GM12878 (cell line): ENCODE measurements at regions not wholly inside any gene's neighbourhood (a gene's known extent, or its start where the extent isn't known, plus 50 kb on each side); places are given as distances from the start of the nearest gene placed in this dataset.

Experiments used
- ATAC-seq: fragments of 200-7000 bp; cut with Tn5 transposase; 3 replicates; pipeline ENCODE4 v1.9.1; 2020; ENCODE audit warnings: mild to moderate bottlenecking, moderate library complexity
- BruUV-seq: library from RNA; stranded (reverse); fragments of 400-500 nt; replicated peaks from 2 replicates; lab custom pipeline; 2021; lab: Mats Ljungman, UMichigan
- CTCF ChIA-PET: fragments of 300-600 bp; sonication (Branson Sonifier 250); formaldehyde crosslinking; extraction: SDS; loops from one replicate; lab custom pipeline; 2021; ENCODE audit warnings: inconsistent platforms; lab: Yijun Ruan, JAX
- POLR2A ChIA-PET: fragments of 350-600 bp; formaldehyde crosslinking; extraction: SDS; loops from one replicate; lab custom pipeline; 2021; ENCODE audit warnings: inconsistent platforms; lab: Charles Lee
- RAD21 ChIA-PET: fragments of 300-600 bp; sonication (Branson Sonifier 250); formaldehyde crosslinking; loops from one replicate; lab custom pipeline; 2023; ENCODE audit warnings: antibody characterized with exemption; ENCODE audit not compliant: unreplicated experiment; lab: Charles Lee
- SMC1A ChIA-PET: fragments of 300-600 bp; sonication (Branson Sonifier 250); formaldehyde crosslinking; loops from one replicate; lab custom pipeline; 2023; ENCODE audit not compliant: unreplicated experiment, uncharacterized antibody; lab: Charles Lee
- DNase-seq: peaks from one replicate; pipeline ENCODE4 v3.0.0-alpha.2; 2011; ENCODE audit warnings: low read depth, low spot score
- FAIRE-seq: peaks from 3 replicates; lab custom pipeline; 2011; peaks lifted over from hg19 to GRCh38; lab: Jason Lieb, UNC
- H2AFZ ChIP-seq: 2 replicates; pipeline ENCODE4 v1.6.0; 2011; ENCODE audit warnings: low read depth, low read length, control low read depth; ENCODE audit not compliant: control insufficient read depth
- H3K27ac ChIP-seq: 2 replicates; pipeline ENCODE4 v1.5.1; 2011; ENCODE audit warnings: control low read depth; ENCODE audit not compliant: control insufficient read depth, insufficient read depth
- H3K27me3 ChIP-seq, 2 experiments: replicated peaks in 1 of 2; 2 replicates each; pipeline versions ENCODE4 v1.6.0 to v1.6.1; 2011; ENCODE audit warnings: low read length in 1 of 2; ENCODE audit not compliant: control insufficient read depth in 2 of 2, insufficient read depth in 2 of 2
- H3K36me3 ChIP-seq, 2 experiments: 2 replicates each; pipeline ENCODE4 v1.5.1; 2011; ENCODE audit warnings: low read length in 1 of 2; ENCODE audit not compliant: control insufficient read depth in 2 of 2, insufficient read depth in 2 of 2
- H3K4me1 ChIP-seq: 2 replicates; pipeline ENCODE4 v1.6.1; 2011; ENCODE audit warnings: mild to moderate bottlenecking, low read length, moderate library complexity, mixed read lengths; ENCODE audit not compliant: control insufficient read depth, insufficient read depth
- H3K4me2 ChIP-seq: 2 replicates; pipeline ENCODE4 v1.6.0; 2011; ENCODE audit warnings: control low read depth; ENCODE audit not compliant: control insufficient read depth, insufficient read depth
- H3K4me3 ChIP-seq: fragments of 200-600 bp; sonication (generic); 2 replicates; pipeline ENCODE4 v1.5.1; 2016
- H3K79me2 ChIP-seq: 2 replicates; pipeline ENCODE4 v1.6.0; 2011; ENCODE audit warnings: low read length; ENCODE audit not compliant: control insufficient read depth, insufficient read depth
- H3K9ac ChIP-seq: 2 replicates; pipeline ENCODE4 v1.8.0; 2011; ENCODE audit warnings: low read length, control low read depth, mixed read lengths; ENCODE audit not compliant: control insufficient read depth, insufficient read depth
- H3K9me3 ChIP-seq: replicated peaks from 3 replicates; pipeline ENCODE4 v1.5.1; 2011; ENCODE audit warnings: mild to moderate bottlenecking, low read length; ENCODE audit not compliant: control insufficient read depth, insufficient read depth
- H4K20me1 ChIP-seq: 2 replicates; pipeline ENCODE4 v1.6.0; 2011; ENCODE audit not compliant: control insufficient read depth, insufficient read depth
- GABPA ChIP-seq: IDR thresholded peaks from 2 replicates; pipeline ENCODE4 v1.6.1; 2014; ENCODE audit warnings: antibody characterized with exemption, low read depth, mild to moderate bottlenecking, inconsistent platforms
- HCFC1 ChIP-seq: fragments of 150-350 bp; IDR thresholded peaks from 2 replicates; pipeline ENCODE4 v1.6.1; 2014; ENCODE audit warnings: low read length
- MTA3 ChIP-seq: IDR thresholded peaks from 2 replicates; pipeline ENCODE4 v1.6.1; 2012; ENCODE audit warnings: low read length, inconsistent platforms, borderline replicate concordance
- RAD21 ChIP-seq: IDR thresholded peaks from 2 replicates; pipeline ENCODE4 v1.6.1; 2011; ENCODE audit warnings: mild to moderate bottlenecking, low read depth, low read length, moderate library complexity; ENCODE audit not compliant: insufficient read depth
- TARDBP ChIP-seq: IDR thresholded peaks from 2 replicates; pipeline ENCODE4 v1.6.1; 2016; ENCODE audit warnings: borderline replicate concordance
- TCF12 ChIP-seq: IDR thresholded peaks from 2 replicates; pipeline ENCODE4 v1.6.1; 2011; ENCODE audit warnings: low read depth, mild to moderate bottlenecking, low read length
- ZBED1 ChIP-seq: IDR thresholded peaks from 2 replicates; pipeline ENCODE4 v1.6.1; 2016; ENCODE audit warnings: borderline replicate concordance
- ZZZ3 ChIP-seq: IDR thresholded peaks from 2 replicates; pipeline ENCODE4 v1.6.1; 2011; ENCODE audit warnings: low read depth; ENCODE audit not compliant: control insufficient read depth, insufficient read length
- WGBS: methylation state at CpG from one replicate; pipeline ENCODE4 v1.1.6; 2016; ENCODE audit warnings: low lambda C conversion rate; ENCODE audit not compliant: insufficient replicate concordance, insufficient coverage; ENCODE audit errors: missing lambda C conversion rate; 5-methylcytosine and 5-hydroxymethylcytosine counted together
- in situ Hi-C: fragments of 300-500 bp; cut with MboI; formaldehyde crosslinking; loops from 9 replicates; pipeline ENCODE4 v1.14.3; 2018; ENCODE audit warnings: mixed read lengths
- intact Hi-C: fragments of 100-400 bp; cut with micrococcal nuclease; formaldehyde crosslinking; loops from one replicate; pipeline ENCODE4 v1.14.2; 2022; ENCODE audit not compliant: unreplicated experiment
- TF ChIP-seq, protein P1 (sequence below): fragments of 450-650 bp; IDR thresholded peaks from 2 replicates; pipeline ENCODE4 v1.6.1; 2016; ENCODE audit warnings: mild to moderate bottlenecking, moderate library complexity, borderline replicate concordance

DNA sequence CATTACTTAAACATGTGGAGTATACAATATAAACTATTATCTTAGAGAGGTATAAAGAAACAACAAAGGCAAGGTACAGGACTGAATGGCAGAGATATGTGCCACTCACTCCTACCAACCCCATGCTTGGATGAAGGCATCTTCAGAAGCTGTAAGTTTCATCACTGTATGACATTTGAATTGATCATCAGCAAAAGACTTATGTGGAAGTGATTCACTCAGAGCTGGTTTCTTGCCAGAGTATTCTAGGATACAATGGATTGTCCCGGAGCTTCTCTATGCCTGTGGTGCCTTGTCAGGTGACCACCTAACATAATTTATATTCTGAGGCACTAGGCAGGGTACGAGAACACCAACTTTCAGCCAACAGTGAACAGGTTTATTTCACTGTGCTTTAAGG, 392.2 kb downstream of the PPP1R2C start:
- Histone ChIP-seq H3K27ac (no peak overlapping the region), H4K20me1 (no peaks in the 10 kb centered on the region), H3K4me3 (no peak overlapping the region), H3K4me2 (no peak overlapping the region), H3K9ac (no peak overlapping the region), H3K27me3 (no peaks in the 10 kb centered on the region), H2AFZ (no peak overlapping the region), H3K79me2 (no peaks in the 10 kb centered on the region), H3K4me1 (no peaks in the 10 kb centered on the region), H3K9me3 (no peaks in the 10 kb centered on the region), H3K36me3 (no peaks in the 10 kb centered on the region)
- DNase-seq = no peak
- ChIA-PET RAD21 (no interaction called here), SMC1A (no interaction called here), CTCF (no interaction called here), POLR2A (no interaction called here)
- no peak for ATAC-seq
- FAIRE-seq = no peak
- no TSS peak for BruUV-seq
- WGBS = 0% methylated on average over 2 of the region's 2 CpGs
- intact Hi-C loops = no loop called here
- TF ChIP-seq HCFC1 = no peak
- TF ChIP-seq, protein P1, sequence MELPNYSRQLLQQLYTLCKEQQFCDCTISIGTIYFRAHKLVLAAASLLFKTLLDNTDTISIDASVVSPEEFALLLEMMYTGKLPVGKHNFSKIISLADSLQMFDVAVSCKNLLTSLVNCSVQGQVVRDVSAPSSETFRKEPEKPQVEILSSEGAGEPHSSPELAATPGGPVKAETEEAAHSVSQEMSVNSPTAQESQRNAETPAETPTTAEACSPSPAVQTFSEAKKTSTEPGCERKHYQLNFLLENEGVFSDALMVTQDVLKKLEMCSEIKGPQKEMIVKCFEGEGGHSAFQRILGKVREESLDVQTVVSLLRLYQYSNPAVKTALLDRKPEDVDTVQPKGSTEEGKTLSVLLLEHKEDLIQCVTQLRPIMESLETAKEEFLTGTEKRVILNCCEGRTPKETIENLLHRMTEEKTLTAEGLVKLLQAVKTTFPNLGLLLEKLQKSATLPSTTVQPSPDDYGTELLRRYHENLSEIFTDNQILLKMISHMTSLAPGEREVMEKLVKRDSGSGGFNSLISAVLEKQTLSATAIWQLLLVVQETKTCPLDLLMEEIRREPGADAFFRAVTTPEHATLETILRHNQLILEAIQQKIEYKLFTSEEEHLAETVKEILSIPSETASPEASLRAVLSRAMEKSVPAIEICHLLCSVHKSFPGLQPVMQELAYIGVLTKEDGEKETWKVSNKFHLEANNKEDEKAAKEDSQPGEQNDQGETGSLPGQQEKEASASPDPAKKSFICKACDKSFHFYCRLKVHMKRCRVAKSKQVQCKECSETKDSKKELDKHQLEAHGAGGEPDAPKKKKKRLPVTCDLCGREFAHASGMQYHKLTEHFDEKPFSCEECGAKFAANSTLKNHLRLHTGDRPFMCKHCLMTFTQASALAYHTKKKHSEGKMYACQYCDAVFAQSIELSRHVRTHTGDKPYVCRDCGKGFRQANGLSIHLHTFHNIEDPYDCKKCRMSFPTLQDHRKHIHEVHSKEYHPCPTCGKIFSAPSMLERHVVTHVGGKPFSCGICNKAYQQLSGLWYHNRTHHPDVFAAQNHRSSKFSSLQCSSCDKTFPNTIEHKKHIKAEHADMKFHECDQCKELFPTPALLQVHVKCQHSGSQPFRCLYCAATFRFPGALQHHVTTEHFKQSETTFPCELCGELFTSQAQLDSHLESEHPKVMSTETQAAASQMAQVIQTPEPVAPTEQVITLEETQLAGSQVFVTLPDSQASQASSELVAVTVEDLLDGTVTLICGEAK = no peak
- TF ChIP-seq TCF12 = no peak
- TF ChIP-seq ZZZ3 = no peak
- no peak for TF ChIP-seq GABPA
- no peak for TF ChIP-seq TARDBP
- TF ChIP-seq ZBED1 = no peak
- no peak for TF ChIP-seq RAD21
- TF ChIP-seq MTA3 = no peak
- in situ Hi-C loops = no loop called here
